Keratinocyte (primary cell): ENCODE measurements at regions not wholly inside any gene's neighbourhood (a gene's known extent, or its start where the extent isn't known, plus 50 kb on each side); places are given as distances from the start of the nearest gene placed in this dataset.

Experiments
- DNase-seq: peaks from one replicate; pipeline ENCODE4 v3.0.0-alpha.2; 2011; ENCODE audit warnings: low read depth, missing footprints, low spot score
- FAIRE-seq: peaks from 2 replicates; lab custom pipeline; 2011; peaks lifted over from hg19 to GRCh38; lab: Jason Lieb, UNC
- H2AFZ ChIP-seq: 2 replicates; pipeline ENCODE4 v1.6.0; 2012; ENCODE audit warnings: low read length, control low read depth, inconsistent platforms; ENCODE audit not compliant: control insufficient read depth
- H3K27ac ChIP-seq: 2 replicates; pipeline ENCODE4 v1.5.1; 2011; ENCODE audit warnings: low read length; ENCODE audit not compliant: control insufficient read depth, insufficient read depth
- H3K27me3 ChIP-seq: 3 replicates; pipeline ENCODE4 v1.6.0; 2011; ENCODE audit warnings: low read length; ENCODE audit not compliant: control insufficient read depth, insufficient read depth; ENCODE audit errors: extremely low read depth
- H3K36me3 ChIP-seq, 2 experiments: 2 replicates in 1 of 2; 3 replicates in 1 of 2; pipeline ENCODE4 v1.5.1; 2011; ENCODE audit warnings: low read length in 2 of 2, mild to moderate bottlenecking in 1 of 2; ENCODE audit not compliant: control insufficient read depth in 2 of 2, insufficient read depth in 2 of 2; ENCODE audit errors: extremely low read depth in 1 of 2
- H3K4me1 ChIP-seq: 3 replicates; pipeline ENCODE4 v1.5.1; 2011; ENCODE audit warnings: low read length; ENCODE audit not compliant: control insufficient read depth, insufficient read depth; ENCODE audit errors: extremely low read depth
- H3K4me2 ChIP-seq: 3 replicates; pipeline ENCODE4 v1.6.0; 2011; ENCODE audit warnings: low read depth, low read length; ENCODE audit not compliant: control insufficient read depth, insufficient read depth; ENCODE audit errors: extremely low read depth
- H3K4me3 ChIP-seq, 3 experiments: fragments of 200-600 bp in 1 of 3; sonication (generic) in 1 of 3; 2 replicates in 2 of 3; 3 replicates in 1 of 3; pipeline ENCODE4 v1.5.1; 2011 to 2016; ENCODE audit warnings: low read length in 3 of 3, mild to moderate bottlenecking in 3 of 3, control low read depth in 2 of 3, inconsistent platforms in 1 of 3, low read depth in 1 of 3, mixed read lengths in 1 of 3, mixed run types in 1 of 3, moderate library complexity in 1 of 3; ENCODE audit not compliant: control insufficient read depth in 2 of 3, insufficient read depth in 2 of 3; ENCODE audit errors: extremely low read depth in 1 of 3
- H3K79me2 ChIP-seq: 2 replicates; pipeline ENCODE4 v1.6.0; 2012; ENCODE audit warnings: low read length; ENCODE audit not compliant: control insufficient read depth, insufficient read depth
- H3K9ac ChIP-seq: 3 replicates; pipeline ENCODE4 v1.6.0; 2011; ENCODE audit warnings: low read length; ENCODE audit not compliant: control insufficient read depth, insufficient read depth; ENCODE audit errors: extremely low read depth
- H3K9me1 ChIP-seq: 3 replicates; pipeline ENCODE4 v1.6.0; 2011; ENCODE audit warnings: low read length; ENCODE audit not compliant: control insufficient read depth, insufficient read depth; ENCODE audit errors: extremely low read depth
- H3K9me3 ChIP-seq: 2 replicates; pipeline ENCODE4 v1.5.1; 2012; ENCODE audit warnings: low read depth, low read length; ENCODE audit not compliant: control insufficient read depth
- H4K20me1 ChIP-seq: 3 replicates; pipeline ENCODE4 v1.6.0; 2011; ENCODE audit warnings: low read length; ENCODE audit not compliant: control insufficient read depth, insufficient read depth; ENCODE audit errors: extremely low read depth
- CTCF ChIP-seq, 3 experiments: IDR thresholded peaks in 1 of 3; conservative IDR thresholded peaks in 1 of 3; optimal IDR thresholded peaks in 1 of 3; 2 replicates in 2 of 3; 3 replicates in 1 of 3; pipeline versions ENCODE3 to v1.5.1; 2011; ENCODE audit warnings: low read length in 3 of 3, mild to moderate bottlenecking in 3 of 3, moderate library complexity in 2 of 3, control low read depth in 1 of 3, inconsistent platforms in 1 of 3; ENCODE audit not compliant: insufficient read depth in 2 of 3; ENCODE audit errors: extremely low read depth in 1 of 3
- EZH2 ChIP-seq: IDR thresholded peaks from one replicate; pipeline ENCODE4 v1.6.1; 2012; ENCODE audit warnings: inconsistent platforms, mild to moderate bottlenecking, low read length, moderate library complexity
- dilution Hi-C: fragments of 300-500 bp; cut with MboI; formaldehyde crosslinking; loops from one replicate; pipeline ENCODE4 v1.7.0; 2020; ENCODE audit warnings: low sequenced_read_pairs; ENCODE audit not compliant: extremely low pct_ligation_motif_present

GRCh38 chr5:13454050-13454449, 490.4 kb downstream of the DNAH5 start:
- Histone ChIP-seq H3K27me3 (no peaks in the 10 kb centered on the region), H4K20me1 (no peaks in the 10 kb centered on the region), H3K9ac (no peak overlapping the region), H3K36me3 (no peaks in the 10 kb centered on the region), H3K4me3 (no peak overlapping the region), H3K79me2 (no peaks in the 10 kb centered on the region), H3K9me3 (no peaks in the 10 kb centered on the region), H3K9me1 (no peaks in the 10 kb centered on the region), H2AFZ (no peak overlapping the region), H3K27ac (no peak overlapping the region), H3K4me1 (no peaks in the 10 kb centered on the region), H3K4me2 (no peak overlapping the region)
- FAIRE-seq = no peak
- dilution Hi-C loops = no loop called here
- no peak for DNase-seq
- TF ChIP-seq EZH2 (no peak), CTCF (optimal IDR thresholded peaks at IDR 0.05 in 1 of 3, IDR thresholded peaks at IDR 0.05 in 1 of 3, conservative IDR thresholded peaks at IDR 0.05 in 1 of 3; ENCODE audit: extremely low read depth in 1 of 3, insufficient read depth in 2 of 3, low read length in 3 of 3) (no peak)

GRCh38 chr5:13448843-13449242, 495.6 kb downstream of the DNAH5 start:
- Histone ChIP-seq H4K20me1 (no peaks in the 10 kb centered on the region), H3K27ac (no peak overlapping the region), H3K4me1 (no peaks in the 10 kb centered on the region), H3K4me3 (no peak overlapping the region), H3K9me1 (no peaks in the 10 kb centered on the region), H3K27me3 (no peaks in the 10 kb centered on the region), H2AFZ (no peak overlapping the region), H3K4me2 (no peak overlapping the region), H3K79me2 (no peaks in the 10 kb centered on the region), H3K9me3 (no peaks in the 10 kb centered on the region), H3K9ac (no peak overlapping the region), H3K36me3 (no peaks in the 10 kb centered on the region)
- FAIRE-seq (no peak), DNase-seq (no peak)
- dilution Hi-C loops = no loop called here
- no peak for TF ChIP-seq CTCF (optimal IDR thresholded peaks at IDR 0.05 in 1 of 3, IDR thresholded peaks at IDR 0.05 in 1 of 3, conservative IDR thresholded peaks at IDR 0.05 in 1 of 3; ENCODE audit: extremely low read depth in 1 of 3, insufficient read depth in 2 of 3, low read length in 3 of 3)
- no peak for TF ChIP-seq EZH2
